B cell (primary cell): ENCODE measurements at regions not wholly inside any gene's neighbourhood (a gene's known extent, or its start where the extent isn't known, plus 50 kb on each side); places are given as distances from the start of the nearest gene placed in this dataset.

Experiments
- CTCF ChIP-seq: fragments of 200-600 bp; IDR thresholded peaks from one replicate; pipeline ENCODE4 v1.8.0; 2022; ENCODE audit warnings: antibody characterized with exemption, mild to moderate bottlenecking
- EZH2 ChIP-seq: IDR thresholded peaks from 2 replicates; pipeline ENCODE4 v1.6.1; 2012; ENCODE audit warnings: borderline replicate concordance, low read depth, mild to moderate bottlenecking, moderate library complexity, low read length; ENCODE audit not compliant: insufficient read depth, poor library complexity, severe bottlenecking

- TF ChIP-seq CTCF (no peak), EZH2 (no peak)
Observed at GRCh38 chr3:72186400-72186855, 401.5 kb upstream of the PROK2 start.
